HG03469 (cell line): ENCODE measurements at regions not wholly inside any gene's neighbourhood (a gene's known extent, or its start where the extent isn't known, plus 50 kb on each side); places are given as distances from the start of the nearest gene placed in this dataset.
A peak's percentile ranks its signal among the peaks of the same experiment; 100 is the strongest.

Experiments used
- ATAC-seq: cut with Tn5 transposase; IDR thresholded peaks from one replicate; pipeline ENCODE4 v1.9.1; 2021; ENCODE audit warnings: mild to moderate bottlenecking, moderate library complexity, moderate number of reproducible peaks; ENCODE audit not compliant: unreplicated experiment

- no peak for ATAC-seq
Observed at GRCh38 chr2:129606496-129607270, 372.8 kb upstream of the RAB6C start.

GRCh38 chr2:129609224-129609623 is 370.2 kb upstream of the RAB6C start:
- no peak for ATAC-seq

DNA sequence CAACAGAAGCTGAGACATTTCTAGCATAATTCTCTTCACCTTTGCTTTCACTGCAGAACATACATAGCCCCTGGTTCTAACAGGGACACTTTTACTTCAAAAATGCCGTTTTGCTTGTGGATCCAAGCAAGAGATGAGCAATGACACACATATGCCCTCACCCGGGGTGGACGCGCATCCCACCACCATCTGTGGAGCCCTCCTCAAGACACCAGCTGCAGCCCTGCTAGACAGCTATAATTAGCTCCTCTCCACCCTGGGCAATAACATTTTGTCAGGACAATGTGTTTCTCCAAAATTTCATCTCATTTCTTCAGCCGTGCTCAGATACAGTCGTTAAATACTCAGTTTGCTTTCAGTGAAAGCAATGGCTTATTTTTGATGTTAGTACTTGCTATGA is 368.7 kb upstream of the RAB6C start:
- no peak for ATAC-seq

DNA sequence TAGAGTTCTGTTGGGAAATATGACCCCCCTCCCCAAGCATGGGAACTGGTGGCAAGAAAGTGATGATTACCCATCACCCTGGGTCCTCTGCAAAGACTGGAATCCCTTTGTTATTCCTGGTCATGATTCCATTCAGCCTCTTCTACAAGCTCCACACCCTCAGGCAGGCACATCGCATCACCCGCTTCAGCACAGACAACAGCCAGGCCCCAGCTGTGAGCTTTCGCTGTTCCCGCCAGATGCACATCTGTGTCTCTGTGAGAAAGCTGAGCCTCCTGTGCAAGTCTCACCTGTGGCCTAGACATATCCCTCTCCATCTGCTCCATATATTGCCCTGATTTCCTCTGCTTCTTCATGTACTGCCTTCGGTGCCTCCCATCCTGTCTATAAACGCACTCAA is 368.0 kb upstream of the RAB6C start:
- ATAC-seq: no peak

DNA sequence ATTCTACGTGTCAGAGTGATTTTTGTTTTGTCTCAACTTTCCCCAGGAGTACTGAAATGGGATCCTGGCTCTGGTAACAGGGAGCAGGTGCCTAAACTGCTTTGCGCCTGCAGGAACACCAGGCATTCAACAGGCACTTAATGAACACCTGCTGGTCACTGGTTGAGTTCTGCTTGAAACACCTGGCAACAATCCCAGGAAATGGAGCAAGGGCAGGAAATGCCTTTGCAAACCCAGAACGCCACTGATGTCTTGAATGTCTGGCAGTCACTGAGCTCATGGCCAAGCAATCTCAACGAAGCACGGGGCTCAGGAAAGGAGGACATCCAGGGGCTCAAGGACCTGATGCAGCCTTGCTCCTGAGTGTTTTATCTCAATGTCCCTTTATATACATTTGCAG is 360.0 kb upstream of the RAB6C start:
- no peak for ATAC-seq

DNA sequence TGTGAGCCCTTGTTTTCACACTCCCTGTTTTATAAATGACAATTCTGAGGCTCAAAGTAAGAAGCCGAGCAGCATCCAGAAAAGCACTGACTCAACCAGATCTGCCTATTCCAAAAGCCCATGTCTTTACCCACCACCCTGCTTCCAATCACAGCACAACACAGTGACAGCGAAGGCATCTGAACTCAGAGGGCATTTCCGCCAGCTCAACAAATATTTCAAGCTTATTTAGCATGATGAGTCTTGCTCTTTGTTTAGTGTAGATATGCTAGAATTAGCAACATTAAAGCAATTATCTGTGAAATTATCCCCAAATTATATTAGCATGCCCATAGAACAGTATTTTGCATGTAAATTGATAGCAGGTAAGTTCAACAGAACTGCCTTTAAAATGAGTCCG is 359.1 kb upstream of the RAB6C start:
- no peak for ATAC-seq

GRCh38 chr2:129623783-129624182 is 355.7 kb upstream of the RAB6C start:
- no peak for ATAC-seq

DNA sequence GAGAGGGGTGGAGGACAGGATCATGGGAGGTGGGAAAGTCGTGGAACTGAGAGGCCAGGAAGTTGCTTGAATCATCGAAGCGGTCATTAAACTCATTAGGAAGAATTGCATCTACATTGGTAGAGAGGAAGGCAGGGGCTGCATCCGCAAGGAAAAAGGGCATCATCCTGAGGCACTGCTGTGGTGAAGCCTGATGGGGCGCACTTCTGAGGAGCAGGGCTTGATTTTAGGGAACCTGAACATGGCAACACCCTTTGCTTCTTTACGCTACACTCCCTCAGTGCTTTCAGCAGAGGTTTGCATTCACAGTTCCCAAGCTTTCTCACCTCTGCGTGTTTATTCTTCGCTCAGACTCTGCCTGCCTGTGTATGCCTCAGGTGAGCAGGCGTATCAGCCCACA is 352.0 kb upstream of the RAB6C start:
- no peak for ATAC-seq

DNA sequence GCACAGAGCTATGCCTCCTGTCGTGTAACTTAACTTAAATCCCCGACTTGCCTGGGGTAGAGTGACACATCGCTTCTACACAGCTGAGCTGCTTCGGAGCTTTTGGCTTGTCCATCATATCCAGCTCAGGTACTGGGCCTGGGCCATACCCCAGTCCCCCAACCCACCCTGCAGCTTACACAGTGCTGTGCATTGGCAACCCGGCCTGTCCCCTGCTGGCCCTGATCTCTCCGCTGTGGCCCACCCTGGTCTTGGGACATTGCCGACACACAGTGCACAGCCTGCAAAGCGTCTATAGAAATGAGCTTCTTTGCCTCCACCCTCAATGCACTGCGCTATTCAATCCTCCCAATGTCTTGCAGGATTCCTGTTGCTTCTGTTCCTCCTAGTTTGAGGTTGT is 342.8 kb upstream of the RAB6C start:
- no peak for ATAC-seq

DNA sequence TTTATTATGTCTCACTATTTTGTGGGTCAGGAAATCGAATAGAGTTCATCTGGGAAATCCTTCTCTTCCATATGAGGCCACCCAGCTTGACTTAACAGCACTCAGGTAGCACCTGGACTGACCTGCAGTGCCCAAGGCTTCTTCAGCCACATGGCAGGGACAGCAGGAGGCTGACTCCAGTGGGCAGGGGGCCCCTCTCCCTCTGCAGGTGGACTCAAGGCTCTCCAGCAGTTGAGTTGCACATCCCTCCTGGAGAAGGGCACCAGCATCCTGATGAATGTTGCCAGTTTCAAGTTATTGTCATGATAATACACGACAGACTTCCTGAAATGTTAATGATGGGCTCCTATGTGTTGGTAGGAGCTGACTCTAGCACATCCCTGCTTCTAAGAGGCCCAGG is 338.1 kb upstream of the RAB6C start:
- ATAC-seq: no peak

DNA sequence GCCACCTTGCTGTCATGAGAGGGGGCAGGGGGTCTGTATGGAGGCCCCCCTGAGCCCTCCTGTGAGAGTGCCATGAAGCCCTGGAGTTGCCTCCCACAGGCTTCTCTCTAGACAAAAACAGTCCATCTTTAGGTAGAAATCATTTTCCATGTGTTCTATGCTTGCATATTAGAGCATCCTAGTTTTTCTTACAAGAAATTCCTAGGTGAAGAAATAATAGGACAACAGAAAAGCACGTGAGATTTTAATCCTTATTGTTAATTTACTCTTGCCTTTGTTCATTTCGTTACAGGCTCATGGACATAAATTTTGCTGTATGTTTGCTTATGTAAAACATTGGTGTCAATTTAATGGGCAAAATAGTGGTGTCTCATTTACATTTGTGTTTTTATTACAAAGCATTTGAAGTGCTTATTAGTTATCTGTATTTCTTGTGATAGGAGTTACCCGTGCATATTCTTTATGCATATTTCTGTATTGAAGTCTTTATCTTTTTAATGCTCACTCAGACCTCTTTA is 336.9 kb upstream of the RAB6C start:
- no peak for ATAC-seq

GRCh38 chr2:129645335-129645734 is 334.1 kb upstream of the RAB6C start:
- no peak for ATAC-seq

- ATAC-seq: no peak
Observed at GRCh38 chr2:129646107-129646506, 333.4 kb upstream of the RAB6C start.

DNA sequence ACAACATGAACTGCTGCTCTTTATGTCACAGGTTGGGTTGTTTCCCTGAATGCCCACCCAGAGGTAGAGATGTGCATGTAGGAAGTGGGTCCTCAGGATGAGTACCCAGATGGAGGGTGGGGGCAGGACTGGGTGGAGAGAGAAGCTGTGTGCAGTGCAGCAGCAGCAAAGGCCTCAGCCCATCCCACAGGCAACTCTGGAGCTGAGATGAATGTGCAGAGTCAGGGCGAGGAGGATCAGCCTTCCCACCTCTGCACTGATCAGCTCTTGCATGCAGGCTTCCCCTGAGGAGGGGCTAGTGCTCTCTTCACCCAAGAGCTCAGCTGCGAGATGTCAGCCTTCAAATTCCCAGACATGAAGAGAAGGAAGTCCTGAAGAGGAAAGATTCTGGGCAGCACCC is 326.2 kb upstream of the RAB6C start:
- no peak for ATAC-seq

GRCh38 chr2:129654331-129654730 is 325.1 kb upstream of the RAB6C start:
- no peak for ATAC-seq

GRCh38 chr2:129656081-129656598 is 323.3 kb upstream of the RAB6C start:
- ATAC-seq: no peak

DNA sequence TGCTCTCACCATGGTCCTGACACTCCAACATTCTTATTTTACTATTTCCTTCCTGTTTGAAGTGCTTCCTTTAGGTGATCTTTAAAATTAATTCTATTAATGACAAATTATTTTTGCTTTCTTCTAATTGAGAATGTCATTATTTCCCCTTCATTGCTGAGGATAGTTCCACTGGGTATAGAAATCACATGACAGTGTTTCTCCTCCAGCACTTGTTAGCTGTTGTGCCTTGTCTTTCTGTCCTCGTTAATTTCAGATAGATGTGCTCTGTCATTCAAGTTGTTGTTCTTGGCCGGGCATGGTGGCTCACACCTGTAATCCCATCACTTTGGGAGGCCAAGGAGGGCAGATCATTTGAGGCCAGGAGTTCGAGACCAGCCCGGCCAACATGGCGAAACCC is 321.0 kb upstream of the RAB6C start:
- no peak for ATAC-seq

GRCh38 chr2:129661935-129662334 is 317.5 kb upstream of the RAB6C start:
- no peak for ATAC-seq

- ATAC-seq: no peak
Observed at GRCh38 chr2:129667577-129667976, 311.9 kb upstream of the RAB6C start.

GRCh38 chr2:129672521-129672920 is 306.9 kb upstream of the RAB6C start:
- no peak for ATAC-seq

GRCh38 chr2:129673234-129673633 is 306.2 kb upstream of the RAB6C start:
- no peak for ATAC-seq

GRCh38 chr2:129673847-129674711 is 305.4 kb upstream of the RAB6C start:
- peak; percentile 58 for ATAC-seq
